Activated T-cell treated with anti-CD3 and anti-CD28 coated beads, Interleukin-2, amount 50 U/mL, for 48 hours (primary cell): ENCODE measurements at regions not wholly inside any gene's neighbourhood (a gene's known extent, or its start where the extent isn't known, plus 50 kb on each side); places are given as distances from the start of the nearest gene placed in this dataset.

Experiments used
- DNase-seq, 2 experiments: peaks; one replicate each; pipeline ENCODE4 v3.0.0-alpha.2; 2020

GRCh38 chr1:234683861-234684632, 74.1 kb upstream of the IRF2BP2 start:
- DNase-seq = no peak

GRCh38 chr1:234683127-234683860, 73.3 kb upstream of the IRF2BP2 start:
- DNase-seq = no peak

GRCh38 chr1:234681990-234682389, 72.0 kb upstream of the IRF2BP2 start:
- DNase-seq = no peak

GRCh38 chr1:234681065-234681464, 71.1 kb upstream of the IRF2BP2 start:
- no peak for DNase-seq

- DNase-seq = no peak
Measured at GRCh38 chr1:234680331-234680904, 70.4 kb upstream of the IRF2BP2 start.

- peak; percentile 68 to 73 for DNase-seq
Measured at GRCh38 chr1:234676103-234676594, 66.2 kb upstream of the IRF2BP2 start.

- no peak for DNase-seq
Measured at GRCh38 chr1:234675572-234675971, 65.6 kb upstream of the IRF2BP2 start.

- no peak for DNase-seq
Measured at GRCh38 chr1:234675006-234675405, 65.0 kb upstream of the IRF2BP2 start.

GRCh38 chr1:234674218-234674815, 64.3 kb upstream of the IRF2BP2 start:
- no peak for DNase-seq

GRCh38 chr1:234672349-234673135, 62.6 kb upstream of the IRF2BP2 start:
- DNase-seq = no peak

GRCh38 chr1:234670967-234671626, 61.1 kb upstream of the IRF2BP2 start:
- DNase-seq = no peak

- DNase-seq = no peak
Measured at GRCh38 chr1:234669499-234669898, 59.5 kb upstream of the IRF2BP2 start.

- no peak for DNase-seq
Measured at GRCh38 chr1:234668577-234668955, 58.6 kb upstream of the IRF2BP2 start.

- no peak for DNase-seq
Measured at GRCh38 chr1:234667600-234668576, 57.9 kb upstream of the IRF2BP2 start.

- no peak for DNase-seq
Measured at GRCh38 chr1:234666761-234667160, 56.8 kb upstream of the IRF2BP2 start.

GRCh38 chr1:234665975-234666605, 56.1 kb upstream of the IRF2BP2 start:
- no peak for DNase-seq

- no peak for DNase-seq
Measured at GRCh38 chr1:234662148-234662547, 52.2 kb upstream of the IRF2BP2 start.

GRCh38 chr1:234661317-234661928, 51.4 kb upstream of the IRF2BP2 start:
- DNase-seq = no peak

- DNase-seq = no peak
Measured at GRCh38 chr1:234660536-234661316, 50.7 kb upstream of the IRF2BP2 start.
